Activated CD4-positive, alpha-beta T cell treated with anti-CD3 and anti-CD28 coated beads, Interleukin-2, amount 10 ng/mL, durations not matched to agents 7 days and 5 days (primary cell): ENCODE measurements at regions not wholly inside any gene's neighbourhood (a gene's known extent, or its start where the extent isn't known, plus 50 kb on each side); places are given as distances from the start of the nearest gene placed in this dataset.
"Not testable (repeated sequence)": the region's sequence is repeated elsewhere in the genome, so short reads cannot be mapped to it uniquely, and the experiment has no call there.

Experiments
- CTCF ChIA-PET: fragments of 350-600 bp; sonication (Branson Sonifier 250); formaldehyde crosslinking; loops from one replicate; lab custom pipeline; 2021; ENCODE audit warnings: antibody characterized with exemption; lab: Charles Lee
- POLR2A ChIA-PET: fragments of 350-600 bp; sonication (Branson Sonifier 250); formaldehyde crosslinking; loops from one replicate; lab custom pipeline; 2021; ENCODE audit warnings: antibody characterized with exemption; lab: Charles Lee
- DNase-seq: peaks from one replicate; pipeline ENCODE4 v3.0.0-alpha.2; 2020
- H3K27ac Mint-ChIP-seq: one replicate; pipeline ENCODE4 v1.8.0; 2021; ENCODE audit warnings: mild to moderate bottlenecking, moderate library complexity, mixed read lengths
- H3K27me3 Mint-ChIP-seq: one replicate; pipeline ENCODE4 v1.8.0; 2021; ENCODE audit warnings: mixed read lengths
- H3K36me3 Mint-ChIP-seq: one replicate; pipeline ENCODE4 v1.8.0; 2021; ENCODE audit warnings: low read depth, mixed read lengths
- H3K4me1 Mint-ChIP-seq: one replicate; pipeline ENCODE4 v1.8.0; 2021; ENCODE audit warnings: mixed read lengths
- H3K4me3 Mint-ChIP-seq: one replicate; pipeline ENCODE4 v1.8.0; 2021; ENCODE audit warnings: mild to moderate bottlenecking, moderate library complexity, mixed read lengths
- H3K9me3 Mint-ChIP-seq: one replicate; pipeline ENCODE4 v1.8.0; 2021; ENCODE audit warnings: mixed read lengths

GRCh38 chrX:110504947-110505346, 146.3 kb downstream of the RTL9 start:
- Mint-ChIP-seq H3K4me1 (no peaks in the 10 kb centered on the region), H3K4me3 (no peak overlapping the region), H3K27ac (no peak overlapping the region), H3K27me3 (no peaks in the 10 kb centered on the region), H3K36me3 (no peaks in the 10 kb centered on the region), H3K9me3 (no peaks in the 10 kb centered on the region)
- POLR2A ChIA-PET: no interaction called here
- no peak for DNase-seq
- CTCF ChIA-PET: no interaction called here

GRCh38 chrX:110509755-110510532, 151.3 kb downstream of the RTL9 start:
- no peaks in the 10 kb centered on the region for H3K27me3 Mint-ChIP-seq
- ChIA-PET POLR2A (no interaction called here), CTCF (interaction anchor here (0.9 kb wide), 1 partner anchor 8 kb away, joined by 3 read pairs; no protein-coding TSS in a partner anchor)
- no peaks in the 10 kb centered on the region for H3K4me1 Mint-ChIP-seq
- no peaks in the 10 kb centered on the region for H3K9me3 Mint-ChIP-seq
- DNase-seq: no peak
- H3K27ac Mint-ChIP-seq: no peak overlapping the region
- H3K4me3 Mint-ChIP-seq: no peak overlapping the region
- no peaks in the 10 kb centered on the region for H3K36me3 Mint-ChIP-seq

GRCh38 chrX:110511238-110511637, 152.6 kb downstream of the RTL9 start:
- no peak for DNase-seq
- H3K4me1 Mint-ChIP-seq: no peaks in the 10 kb centered on the region
- H3K4me3 Mint-ChIP-seq: no peak overlapping the region
- H3K27ac Mint-ChIP-seq: no peak overlapping the region
- H3K9me3 Mint-ChIP-seq: no peaks in the 10 kb centered on the region
- no peaks in the 10 kb centered on the region for H3K27me3 Mint-ChIP-seq
- CTCF ChIA-PET: interaction anchor here (0.9 to 1.1 kb wide), 2 partner anchors 9 to 16 kb away, joined by 3 read pairs; no protein-coding TSS in a partner anchor
- POLR2A ChIA-PET: no interaction called here
- no peaks in the 10 kb centered on the region for H3K36me3 Mint-ChIP-seq

GRCh38 chrX:110512341-110512740, 153.7 kb downstream of the RTL9 start:
- no peak overlapping the region for H3K4me3 Mint-ChIP-seq
- no peaks in the 10 kb centered on the region for H3K4me1 Mint-ChIP-seq
- CTCF ChIA-PET: no interaction called here
- no peaks in the 10 kb centered on the region for H3K9me3 Mint-ChIP-seq
- no peaks in the 10 kb centered on the region for H3K27me3 Mint-ChIP-seq
- no peak overlapping the region for H3K27ac Mint-ChIP-seq
- POLR2A ChIA-PET: no interaction called here
- no peaks in the 10 kb centered on the region for H3K36me3 Mint-ChIP-seq
- DNase-seq: no peak

GRCh38 chrX:110514509-110514908, 155.9 kb downstream of the RTL9 start:
- Mint-ChIP-seq H3K36me3 (no peaks in the 10 kb centered on the region), H3K4me1 (no peaks in the 10 kb centered on the region), H3K27me3 (no peaks in the 10 kb centered on the region), H3K4me3 (no peak overlapping the region), H3K27ac (no peak overlapping the region), H3K9me3 (no peaks in the 10 kb centered on the region)
- ChIA-PET CTCF (no interaction called here), POLR2A (no interaction called here)
- no peak for DNase-seq

- CTCF ChIA-PET: interaction anchor here (0.6 kb wide), 1 partner anchor 8 kb away, joined by 3 read pairs; no protein-coding TSS in a partner anchor
- no peak for DNase-seq
- Mint-ChIP-seq H3K27ac (no peak overlapping the region), H3K36me3 (no peaks in the 10 kb centered on the region), H3K4me3 (no peak overlapping the region), H3K27me3 (peaks cover 3% of the 10 kb centered on the region), H3K9me3 (no peaks in the 10 kb centered on the region), H3K4me1 (no peaks in the 10 kb centered on the region)
- POLR2A ChIA-PET: no interaction called here
These were observed 160.9 kb downstream of the RTL9 start for GRCh38 chrX:110519501-110519900.

- Mint-ChIP-seq H3K27ac (no peak overlapping the region), H3K36me3 (no peaks in the 10 kb centered on the region), H3K27me3 (peaks cover 3% of the 10 kb centered on the region), H3K4me3 (no peak overlapping the region), H3K4me1 (no peaks in the 10 kb centered on the region), H3K9me3 (no peaks in the 10 kb centered on the region)
- no peak for DNase-seq
- ChIA-PET CTCF (no interaction called here), POLR2A (no interaction called here)
These were observed 161.3 kb downstream of the RTL9 start for GRCh38 chrX:110519906-110520452.

GRCh38 chrX:110520652-110521051, 162.0 kb downstream of the RTL9 start:
- H3K36me3 Mint-ChIP-seq, H3K27ac Mint-ChIP-seq, H3K27me3 Mint-ChIP-seq, H3K4me1 Mint-ChIP-seq, H3K4me3 Mint-ChIP-seq, H3K9me3 Mint-ChIP-seq, CTCF ChIA-PET, POLR2A ChIA-PET, DNase-seq: not testable (repeated sequence)

GRCh38 chrX:110531873-110532580, 173.4 kb downstream of the RTL9 start:
- CTCF ChIA-PET: no interaction called here
- POLR2A ChIA-PET: no interaction called here
- Mint-ChIP-seq H3K4me1 (no peaks in the 10 kb centered on the region), H3K9me3 (no peaks in the 10 kb centered on the region), H3K27ac (no peak overlapping the region), H3K4me3 (no peak overlapping the region), H3K36me3 (no peaks in the 10 kb centered on the region), H3K27me3 (no peaks in the 10 kb centered on the region)
- DNase-seq: no peak

GRCh38 chrX:110532581-110532931, 173.9 kb downstream of the RTL9 start:
- Mint-ChIP-seq H3K9me3 (no peaks in the 10 kb centered on the region), H3K27me3 (no peaks in the 10 kb centered on the region), H3K27ac (no peak overlapping the region), H3K4me3 (no peak overlapping the region), H3K36me3 (no peaks in the 10 kb centered on the region), H3K4me1 (no peaks in the 10 kb centered on the region)
- ChIA-PET POLR2A (no interaction called here), CTCF (no interaction called here)
- DNase-seq: no peak

GRCh38 chrX:110536816-110537215, 178.2 kb downstream of the RTL9 start:
- Mint-ChIP-seq H3K36me3 (no peaks in the 10 kb centered on the region), H3K4me3 (no peak overlapping the region), H3K4me1 (no peaks in the 10 kb centered on the region), H3K9me3 (no peaks in the 10 kb centered on the region), H3K27ac (no peak overlapping the region), H3K27me3 (no peaks in the 10 kb centered on the region)
- DNase-seq: no peak
- ChIA-PET POLR2A (no interaction called here), CTCF (no interaction called here)

GRCh38 chrX:110541266-110541665, 182.6 kb downstream of the RTL9 start:
- Mint-ChIP-seq H3K4me1 (no peaks in the 10 kb centered on the region), H3K4me3 (no peak overlapping the region), H3K36me3 (no peaks in the 10 kb centered on the region), H3K27me3 (no peaks in the 10 kb centered on the region), H3K9me3 (no peaks in the 10 kb centered on the region), H3K27ac (no peak overlapping the region)
- no peak for DNase-seq
- POLR2A ChIA-PET: no interaction called here
- CTCF ChIA-PET: no interaction called here

GRCh38 chrX:110550854-110551253, 192.2 kb downstream of the RTL9 start:
- DNase-seq, H3K36me3 Mint-ChIP-seq, H3K27ac Mint-ChIP-seq, H3K9me3 Mint-ChIP-seq, H3K4me1 Mint-ChIP-seq, H3K27me3 Mint-ChIP-seq, POLR2A ChIA-PET, H3K4me3 Mint-ChIP-seq, CTCF ChIA-PET: not testable (repeated sequence)
